ENCODE measurements at regions not wholly inside any gene's neighbourhood (a gene's known extent, or its start where the extent isn't known, plus 50 kb on each side); places are given as distances from the start of the nearest gene placed in this dataset.
"Not testable (repeated sequence)": the region's sequence is repeated elsewhere in the genome, so short reads cannot be mapped to it uniquely, and the experiment has no call there.

- no peak for DNase-seq (ENCODE audit: low spot score)
Observed at GRCh38 chr7:17396692-17397091, 98.2 kb downstream of the AHR start.

GRCh38 chr7:17401791-17402627 is 103.6 kb downstream of the AHR start:
- no peak for DNase-seq (ENCODE audit: low spot score)

- DNase-seq (ENCODE audit: low spot score) = no peak
Observed at GRCh38 chr7:17402628-17403278, 104.3 kb downstream of the AHR start.

GRCh38 chr7:17404006-17404405 is 105.6 kb downstream of the AHR start:
- no peak for DNase-seq (ENCODE audit: low spot score)

- DNase-seq (ENCODE audit: low spot score) = peak; percentile 21
Observed at GRCh38 chr7:17405786-17406185, 107.3 kb downstream of the AHR start.

- no peak for DNase-seq (ENCODE audit: low spot score)
Observed at GRCh38 chr7:17406738-17407137, 108.3 kb downstream of the AHR start.

- no peak for DNase-seq (ENCODE audit: low spot score)
Observed at GRCh38 chr7:17407229-17407628, 108.8 kb downstream of the AHR start.

- peak; percentile 15 for DNase-seq (ENCODE audit: low spot score)
Observed at GRCh38 chr7:17408245-17408903, 109.9 kb downstream of the AHR start.

GRCh38 chr7:17408904-17409290 is 110.4 kb downstream of the AHR start:
- DNase-seq (ENCODE audit: low spot score) = no peak

- DNase-seq (ENCODE audit: low spot score) = no peak
Observed at GRCh38 chr7:17411922-17412321, 113.5 kb downstream of the AHR start.

GRCh38 chr7:17412883-17413282 is 114.4 kb downstream of the AHR start:
- DNase-seq (ENCODE audit: low spot score) = no peak

- DNase-seq (ENCODE audit: low spot score) = no peak
Observed at GRCh38 chr7:17415955-17416354, 117.5 kb downstream of the AHR start.

GRCh38 chr7:17420308-17421015 is 122.0 kb downstream of the AHR start:
- DNase-seq (ENCODE audit: low spot score) = not testable (repeated sequence)

GRCh38 chr7:17421941-17422340 is 123.5 kb downstream of the AHR start:
- no peak for DNase-seq (ENCODE audit: low spot score)

- DNase-seq (ENCODE audit: low spot score) = no peak
Observed at GRCh38 chr7:17422966-17423365, 124.5 kb downstream of the AHR start.

GRCh38 chr7:17427924-17428323 is 129.5 kb downstream of the AHR start:
- DNase-seq (ENCODE audit: low spot score) = no peak

GRCh38 chr7:17429579-17429978 is 131.1 kb downstream of the AHR start:
- DNase-seq (ENCODE audit: low spot score) = no peak

GRCh38 chr7:17432793-17433192 is 134.3 kb downstream of the AHR start:
- DNase-seq (ENCODE audit: low spot score) = no peak

GRCh38 chr7:17434191-17434590 is 135.7 kb downstream of the AHR start:
- DNase-seq (ENCODE audit: low spot score) = no peak

GRCh38 chr7:17434841-17435692 is 136.6 kb downstream of the AHR start:
- DNase-seq (ENCODE audit: low spot score) = no peak

GRCh38 chr7:17436126-17436525 is 137.7 kb downstream of the AHR start:
- no peak for DNase-seq (ENCODE audit: low spot score)

- no peak for DNase-seq (ENCODE audit: low spot score)
Observed at GRCh38 chr7:17437586-17437985, 139.1 kb downstream of the AHR start.
